Naive thymus-derived CD8-positive, alpha-beta T cell (primary cell): ENCODE measurements at regions not wholly inside any gene's neighbourhood (a gene's known extent, or its start where the extent isn't known, plus 50 kb on each side); places are given as distances from the start of the nearest gene placed in this dataset.
"Not testable (repeated sequence)": the region's sequence is repeated elsewhere in the genome, so short reads cannot be mapped to it uniquely, and the experiment has no call there.

Experiments
- ATAC-seq, 2 donors: fragments of 150-1000 bp; cut with Tn5 transposase in 1 of 2; sonication (Bioruptor Pico), chemical (Tn5 transposase) in 1 of 2; 1 replicate in 1 of 2; 2 replicates in 1 of 2; pipeline ENCODE4 v1.10.0; 2021; ENCODE audit warnings: mild to moderate bottlenecking in 2 of 2, moderate library complexity in 2 of 2
- POLR2A ChIA-PET: fragments of 350-600 bp; sonication (Branson Sonifier 250); formaldehyde crosslinking; loops from one replicate; lab custom pipeline; 2021; ENCODE audit warnings: antibody characterized with exemption; lab: Charles Lee
- DNase-seq, 10 donors: peaks; one replicate each; pipeline versions ENCODE4 v3.0.0 to v3.0.0-alpha.2; 2020 to 2022
- H3K27ac Mint-ChIP-seq, 10 donors: one replicate each; pipeline ENCODE4 v1.8.0; 2020 to 2022; ENCODE audit warnings: mild to moderate bottlenecking in 10 of 10, mixed read lengths in 10 of 10, moderate library complexity in 4 of 10, inconsistent platforms in 1 of 10
- H3K27me3 Mint-ChIP-seq, 5 donors: one replicate each; pipeline ENCODE4 v1.8.0; 2021 to 2022; ENCODE audit warnings: mixed read lengths in 5 of 5
- H3K36me3 Mint-ChIP-seq, 3 donors: one replicate each; pipeline ENCODE4 v1.8.0; 2020 to 2022; ENCODE audit warnings: mixed read lengths in 3 of 3, mild to moderate bottlenecking in 2 of 3, inconsistent platforms in 1 of 3
- H3K4me1 Mint-ChIP-seq, 4 donors: one replicate each; pipeline ENCODE4 v1.8.0; 2021 to 2022; ENCODE audit warnings: mixed read lengths in 4 of 4
- H3K4me3 Mint-ChIP-seq, 10 donors: one replicate each; pipeline ENCODE4 v1.8.0; 2020 to 2022; ENCODE audit warnings: mild to moderate bottlenecking in 10 of 10, mixed read lengths in 10 of 10, moderate library complexity in 6 of 10, inconsistent platforms in 1 of 10
- H3K9me3 Mint-ChIP-seq, 9 donors: one replicate each; pipeline ENCODE4 v1.8.0; 2020 to 2022; ENCODE audit warnings: mixed read lengths in 9 of 9, mild to moderate bottlenecking in 3 of 9, inconsistent platforms in 1 of 9, moderate library complexity in 1 of 9

DNA sequence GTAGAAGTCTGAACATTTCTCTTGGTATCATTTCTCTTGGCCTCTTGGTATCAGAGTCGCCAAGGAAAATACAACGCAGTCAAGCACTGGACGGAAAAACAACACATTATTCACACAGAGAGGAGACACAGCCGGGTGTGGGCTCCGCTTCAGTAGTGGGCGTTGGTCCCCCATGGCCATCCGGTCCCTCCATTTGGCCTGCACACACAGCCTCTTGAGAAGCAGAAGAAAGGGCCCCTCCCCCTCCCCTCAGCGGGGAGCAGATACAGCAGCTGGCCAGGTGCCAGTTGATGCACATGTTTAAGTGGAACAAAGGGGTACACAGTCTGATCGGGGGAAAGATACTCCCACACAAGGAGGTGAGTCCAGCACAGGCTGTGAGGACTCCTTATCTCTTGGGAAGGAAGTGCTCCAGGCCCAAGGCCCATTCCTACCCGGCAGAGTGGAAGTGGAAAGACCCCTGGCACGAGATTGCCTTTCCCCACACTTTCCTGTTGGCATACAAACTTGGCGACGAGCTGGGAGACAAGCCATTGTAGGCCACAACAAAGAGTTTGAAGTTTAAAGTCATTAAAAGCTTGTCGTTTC lies 311.3 kb downstream of the FAM72C start:
- Mint-ChIP-seq H3K36me3 (peaks cover 3 to 37% (median 6%) of the 10 kb centered on the region in 3 donors), H3K27me3 (peaks cover 35 to 100% (median 60%) of the 10 kb centered on the region in 5 donors)
- POLR2A ChIA-PET: no interaction called here

DNA sequence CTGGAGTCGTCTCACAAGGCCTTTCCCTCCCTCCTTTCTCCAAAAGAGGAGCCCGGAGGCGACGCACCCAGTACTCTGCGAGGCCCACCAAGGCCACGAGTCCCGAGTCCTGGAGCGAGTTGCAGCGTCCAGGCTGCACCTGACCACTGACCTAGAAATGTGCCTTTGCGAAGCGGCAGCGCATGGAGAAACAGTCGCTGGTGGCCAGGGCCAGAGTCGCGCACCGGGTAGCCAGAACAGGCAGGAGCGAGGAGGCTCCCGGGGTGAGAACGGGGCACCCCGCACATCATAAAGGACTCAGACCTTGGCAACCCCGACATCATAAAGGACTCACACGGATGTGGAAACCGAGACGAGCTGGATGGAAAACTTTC lies 318.4 kb downstream of the FAM72C start:
- no peak for ATAC-seq
- Mint-ChIP-seq H3K27me3 (peaks cover 44 to 100% (median 57%) of the 10 kb centered on the region in 5 donors), H3K4me3 (no peak overlapping the region)

More for the DNA sequence above, 311.3 kb downstream of the FAM72C start:
- Mint-ChIP-seq H3K27ac (peak overlapping the region in 1 of 10 donors; percentile 25), H3K4me1 (peaks cover 1 to 13% (median 9%) of the 10 kb centered on the region in 4 donors), H3K9me3 (peaks cover 0 to 43% (median 17%) of the 10 kb centered on the region in 9 donors), H3K4me3 (peak overlapping the region in 4 of 10 donors; percentile 2 to 60 (median 40))
- ATAC-seq (no peak), DNase-seq (no peak)

DNA sequence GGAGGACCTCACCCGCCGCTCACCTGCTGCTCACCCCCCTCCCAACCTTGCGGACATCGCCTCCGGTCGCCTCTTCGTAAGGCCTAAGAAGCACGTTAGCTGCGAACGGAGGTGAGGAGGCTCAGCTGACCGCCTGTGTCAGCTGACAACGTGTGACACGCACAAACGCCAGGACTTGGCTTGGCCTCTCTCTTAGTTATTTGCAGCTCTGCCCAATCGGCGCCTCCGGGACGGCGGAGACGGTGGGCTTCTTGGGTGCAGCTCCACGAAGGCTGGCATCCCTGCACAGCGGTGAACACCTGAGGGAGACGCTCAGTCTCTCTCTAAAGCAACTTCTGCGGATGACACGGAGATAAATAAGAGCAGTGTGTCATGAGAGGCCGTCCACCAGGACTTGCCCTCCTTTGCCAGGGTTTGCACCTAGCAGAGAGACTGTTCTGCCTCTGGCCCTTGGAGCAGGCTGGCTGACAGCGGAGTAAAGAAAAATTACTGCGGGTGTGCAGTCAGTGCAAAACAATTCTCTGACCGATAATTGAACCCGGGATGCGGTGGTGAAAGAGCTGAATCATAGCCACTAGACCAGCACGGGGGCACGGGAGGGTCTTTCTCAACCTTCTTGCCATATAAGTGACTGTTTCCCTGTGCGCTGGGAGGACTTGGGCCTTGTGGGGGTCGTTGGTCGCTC lies 318.9 kb downstream of the FAM72C start:
- Mint-ChIP-seq H3K27ac (no peak overlapping the region), H3K36me3 (peaks cover 7 to 22% (median 8%) of the 10 kb centered on the region in 3 donors), H3K9me3 (peaks cover 0 to 45% (median 17%) of the 10 kb centered on the region in 9 donors), H3K4me1 (peaks cover 0 to 6% (median 1%) of the 10 kb centered on the region in 4 donors), H3K27me3 (peaks cover 44 to 100% (median 58%) of the 10 kb centered on the region in 5 donors), H3K4me3 (no peak overlapping the region)
- POLR2A ChIA-PET: no interaction called here
- ATAC-seq: no peak
- no peak for DNase-seq

More for the DNA sequence above, 318.4 kb downstream of the FAM72C start:
- POLR2A ChIA-PET: no interaction called here
- Mint-ChIP-seq H3K27ac (no peak overlapping the region), H3K9me3 (peaks cover 0 to 46% (median 17%) of the 10 kb centered on the region in 9 donors), H3K36me3 (peaks cover 7 to 26% (median 8%) of the 10 kb centered on the region in 3 donors), H3K4me1 (peaks cover 0 to 6% (median 1%) of the 10 kb centered on the region in 4 donors)
- no peak for DNase-seq

DNA sequence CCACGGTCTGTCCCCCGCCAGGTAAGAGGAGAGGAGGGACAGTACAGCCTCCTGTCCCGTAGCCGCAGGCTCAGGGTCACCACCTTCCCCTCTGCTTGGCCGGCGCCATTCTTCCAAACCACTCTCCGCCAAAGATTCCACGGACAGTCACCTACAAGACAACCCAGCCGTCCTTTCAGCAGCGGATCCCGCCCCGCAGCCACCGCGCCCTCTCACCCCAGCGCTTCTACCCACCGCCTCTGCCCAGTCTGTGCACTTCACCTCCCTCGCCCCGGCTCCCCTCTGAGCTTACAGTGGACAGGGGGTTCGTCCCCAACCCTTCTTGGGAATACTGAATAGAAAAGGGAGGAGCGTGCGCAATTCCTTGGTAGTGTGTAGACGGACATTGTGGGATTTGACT lies 319.6 kb downstream of the FAM72C start:
- peaks cover 0 to 6% (median 1%) of the 10 kb centered on the region in 4 donors for H3K4me1 Mint-ChIP-seq
- H3K36me3 Mint-ChIP-seq: peaks cover 7 to 22% (median 8%) of the 10 kb centered on the region in 3 donors
- H3K27ac Mint-ChIP-seq: no peak overlapping the region
- POLR2A ChIA-PET: no interaction called here
- H3K27me3 Mint-ChIP-seq: peaks cover 44 to 95% (median 62%) of the 10 kb centered on the region in 5 donors
- DNase-seq (no peak), ATAC-seq (no peak)
- H3K9me3 Mint-ChIP-seq: peaks cover 0 to 47% (median 18%) of the 10 kb centered on the region in 9 donors
- no peak overlapping the region for H3K4me3 Mint-ChIP-seq

DNA sequence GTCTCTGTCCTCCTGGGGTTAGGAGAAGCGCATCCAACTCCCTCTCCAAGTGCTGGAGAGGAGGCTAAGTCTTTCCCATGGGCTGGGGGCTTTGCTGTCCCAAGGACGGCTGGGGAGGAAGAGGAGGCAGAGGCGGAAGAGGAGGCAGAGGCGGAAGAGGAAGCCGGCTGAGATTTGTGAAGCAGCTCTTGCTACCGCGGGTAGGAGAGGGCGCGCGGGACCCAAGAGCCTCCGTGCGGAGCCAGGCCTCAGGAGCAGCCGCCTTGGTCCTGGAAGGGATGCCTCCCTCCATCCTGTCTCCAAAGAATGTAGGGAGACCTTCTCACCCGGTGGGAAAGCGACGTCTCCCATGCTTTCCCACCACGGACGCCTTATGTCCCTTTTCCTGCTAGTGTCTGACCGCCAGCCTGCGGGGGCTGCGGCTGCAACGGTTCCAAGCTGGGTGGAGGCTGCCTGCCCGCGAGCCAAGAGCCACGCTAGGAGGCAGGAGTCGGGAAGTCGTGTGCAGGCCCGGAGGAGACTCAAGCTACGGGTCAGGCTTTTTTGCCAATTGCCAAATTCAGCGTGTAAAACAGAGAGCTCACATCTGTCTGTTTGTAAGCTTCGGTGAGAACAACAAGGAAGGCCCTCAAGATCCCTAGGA lies 320.3 kb downstream of the FAM72C start:
- no peak for ATAC-seq
- Mint-ChIP-seq H3K4me1 (peaks cover 0 to 6% (median 1%) of the 10 kb centered on the region in 4 donors), H3K27ac (no peak overlapping the region), H3K4me3 (no peak overlapping the region), H3K9me3 (peaks cover 0 to 52% (median 19%) of the 10 kb centered on the region in 9 donors), H3K36me3 (peaks cover 5 to 25% (median 8%) of the 10 kb centered on the region in 3 donors), H3K27me3 (peaks cover 48 to 90% (median 62%) of the 10 kb centered on the region in 5 donors)
- no peak for DNase-seq
- POLR2A ChIA-PET: no interaction called here

DNA sequence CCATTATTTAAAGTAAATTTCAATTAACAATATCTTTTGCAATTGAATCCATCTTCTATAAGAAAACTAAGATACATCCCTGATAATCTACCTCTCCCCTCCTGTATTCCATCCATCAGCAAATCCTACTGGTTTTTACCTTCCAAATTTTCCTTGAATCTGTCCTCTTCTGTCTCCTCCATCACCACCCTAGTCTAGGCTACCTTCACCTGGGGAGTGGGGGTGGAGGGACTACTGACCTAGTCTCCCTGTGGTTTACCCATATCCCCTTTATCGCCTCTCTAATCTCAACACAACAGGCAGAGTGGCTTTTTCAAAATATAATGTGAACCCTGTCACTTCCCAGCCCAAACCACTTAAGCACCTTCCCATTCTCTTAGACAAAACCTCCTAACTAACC lies 327.8 kb downstream of the FAM72C start:
- Mint-ChIP-seq H3K27me3 (peaks cover 21 to 69% (median 41%) of the 10 kb centered on the region in 5 donors), H3K27ac (peak overlapping the region in 1 of 10 donors; percentile 76), H3K4me3 (peak overlapping the region in 1 of 10 donors; percentile 21), H3K36me3 (peaks cover 0 to 11% (median 6%) of the 10 kb centered on the region in 3 donors), H3K9me3 (peaks cover 0 to 29% (median 10%) of the 10 kb centered on the region in 9 donors)
- POLR2A ChIA-PET, H3K4me1 Mint-ChIP-seq, ATAC-seq: not testable (repeated sequence)
- DNase-seq: peak in 1 of 10 donors; percentile 0

DNA sequence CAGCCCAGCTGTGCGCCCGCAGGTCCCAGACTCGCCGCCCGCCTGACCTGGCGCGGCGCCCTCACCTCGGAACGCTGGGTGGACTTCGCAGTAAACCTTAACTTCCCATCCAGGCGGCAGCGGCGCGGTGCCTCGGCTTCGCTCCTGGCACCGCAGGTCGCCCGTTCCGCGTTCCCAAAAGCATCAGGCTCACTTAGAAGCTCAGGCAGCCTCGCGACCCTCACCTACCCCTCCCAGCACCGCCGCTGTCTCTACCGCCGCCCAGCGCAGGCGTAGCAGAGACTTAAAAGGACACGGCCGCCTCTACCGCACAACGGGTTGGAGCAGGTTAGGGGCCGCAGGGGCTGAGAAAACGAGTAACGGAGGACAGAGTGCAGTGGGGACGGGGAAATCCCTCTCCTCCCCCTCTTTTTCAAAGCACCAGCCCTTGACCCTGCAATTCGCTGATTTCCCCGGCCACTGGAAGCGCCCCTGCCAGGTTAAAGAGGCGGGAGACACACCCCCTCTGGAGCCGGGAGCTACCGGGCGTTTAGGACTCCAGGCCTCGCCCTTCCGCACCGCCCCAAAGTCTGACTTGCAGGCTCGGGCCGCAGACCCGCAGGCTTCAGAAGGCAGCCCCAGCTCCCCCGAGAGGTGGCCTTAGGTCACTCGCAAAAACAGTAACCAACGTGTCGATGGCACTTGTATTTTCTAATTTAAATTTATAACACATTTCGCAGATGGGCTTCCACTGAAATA lies 328.5 kb downstream of the FAM72C start:
- Mint-ChIP-seq H3K27ac (no peak overlapping the region), H3K27me3 (peaks cover 17 to 63% (median 35%) of the 10 kb centered on the region in 5 donors)

DNA sequence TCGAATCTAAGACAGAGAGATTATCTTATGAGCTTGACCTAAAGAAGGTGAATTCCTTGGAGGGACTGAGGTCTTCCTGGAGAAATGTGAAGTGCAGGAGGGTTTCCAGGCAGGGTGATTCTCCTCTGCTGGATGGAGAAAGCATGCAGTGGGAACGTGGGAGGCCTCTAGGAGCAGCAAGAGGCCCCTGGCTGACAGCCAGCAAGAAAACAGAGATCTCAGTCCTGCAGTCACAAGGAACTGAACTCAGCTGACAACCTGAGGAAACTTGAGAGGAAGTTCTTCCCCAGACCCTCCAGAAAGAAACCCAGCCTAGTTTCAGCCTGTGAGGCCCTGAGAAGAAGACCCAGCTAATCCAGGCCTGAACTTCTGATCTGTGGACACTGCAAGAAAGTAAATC lies 345.9 kb downstream of the FAM72C start:
- Mint-ChIP-seq H3K27ac (no peak overlapping the region), H3K4me1 (no peaks in the 10 kb centered on the region), H3K4me3 (no peak overlapping the region), H3K36me3 (no peaks in the 10 kb centered on the region), H3K9me3 (no peaks in the 10 kb centered on the region), H3K27me3 (peaks cover 12 to 58% (median 22%) of the 10 kb centered on the region in 5 donors)
- POLR2A ChIA-PET: no interaction called here
- DNase-seq (no peak), ATAC-seq (no peak)

More for the DNA sequence above, 328.5 kb downstream of the FAM72C start:
- POLR2A ChIA-PET: no interaction called here
- DNase-seq (no peak), ATAC-seq (no peak)
- no peak overlapping the region for H3K4me3 Mint-ChIP-seq
- peaks cover 0 to 23% (median 9%) of the 10 kb centered on the region in 9 donors for H3K9me3 Mint-ChIP-seq
- H3K4me1 Mint-ChIP-seq: peaks cover 0 to 3% (median 0%) of the 10 kb centered on the region in 4 donors
- peaks cover 0 to 11% (median 6%) of the 10 kb centered on the region in 3 donors for H3K36me3 Mint-ChIP-seq

DNA sequence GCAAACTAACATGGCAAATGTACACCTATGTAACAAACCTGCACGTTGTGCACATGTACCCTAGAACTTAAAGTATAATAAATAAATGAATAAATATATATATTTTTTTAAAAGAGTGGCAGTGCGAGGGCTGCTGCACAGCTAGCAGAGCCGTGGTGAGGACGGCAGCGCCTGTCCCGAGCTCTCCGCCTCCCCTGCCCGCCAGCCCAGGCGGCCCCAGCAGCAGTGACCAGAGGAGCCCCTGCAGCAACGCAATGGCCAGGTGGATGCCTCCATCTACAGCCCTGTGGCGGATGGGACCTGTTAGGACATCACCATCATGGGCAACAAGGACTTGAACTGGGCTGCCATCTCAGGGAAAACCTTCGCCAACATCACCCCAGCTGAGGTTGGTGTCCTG lies 351.9 kb downstream of the FAM72C start:
- Mint-ChIP-seq H3K9me3 (peaks cover 0 to 2% (median 0%) of the 10 kb centered on the region in 9 donors), H3K27me3 (peaks cover 0 to 41% (median 10%) of the 10 kb centered on the region in 5 donors), H3K27ac (no peak overlapping the region), H3K4me3 (no peak overlapping the region), H3K36me3 (no peaks in the 10 kb centered on the region), H3K4me1 (no peaks in the 10 kb centered on the region)
- POLR2A ChIA-PET: no interaction called here
- DNase-seq (no peak), ATAC-seq (no peak)

DNA sequence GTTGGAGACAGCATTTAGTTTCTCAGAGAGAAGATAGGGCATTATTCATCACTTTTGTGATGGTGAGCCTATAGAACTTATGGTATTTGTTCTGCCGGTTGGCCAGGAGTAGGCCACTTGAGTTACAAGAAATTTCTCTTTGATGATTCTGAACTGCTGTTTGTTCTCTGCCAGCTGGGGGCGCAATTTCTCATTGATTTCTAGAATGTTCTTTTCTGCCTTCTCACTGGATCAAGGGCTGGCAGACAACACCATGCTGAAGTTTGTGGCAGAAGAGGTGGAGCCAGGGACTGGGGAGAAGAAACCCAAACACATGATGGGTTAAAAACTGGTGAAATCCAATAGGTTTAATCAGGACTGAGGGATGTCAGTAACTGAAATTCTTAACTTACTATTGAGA lies 360.6 kb downstream of the FAM72C start:
- Mint-ChIP-seq H3K36me3 (no peaks in the 10 kb centered on the region), H3K4me3 (no peak overlapping the region), H3K4me1 (no peaks in the 10 kb centered on the region), H3K27ac (no peak overlapping the region), H3K27me3 (peaks cover 0 to 6% (median 2%) of the 10 kb centered on the region in 5 donors), H3K9me3 (peaks cover 0 to 3% (median 0%) of the 10 kb centered on the region in 9 donors)
- DNase-seq (no peak), ATAC-seq (no peak)
- POLR2A ChIA-PET: no interaction called here

DNA sequence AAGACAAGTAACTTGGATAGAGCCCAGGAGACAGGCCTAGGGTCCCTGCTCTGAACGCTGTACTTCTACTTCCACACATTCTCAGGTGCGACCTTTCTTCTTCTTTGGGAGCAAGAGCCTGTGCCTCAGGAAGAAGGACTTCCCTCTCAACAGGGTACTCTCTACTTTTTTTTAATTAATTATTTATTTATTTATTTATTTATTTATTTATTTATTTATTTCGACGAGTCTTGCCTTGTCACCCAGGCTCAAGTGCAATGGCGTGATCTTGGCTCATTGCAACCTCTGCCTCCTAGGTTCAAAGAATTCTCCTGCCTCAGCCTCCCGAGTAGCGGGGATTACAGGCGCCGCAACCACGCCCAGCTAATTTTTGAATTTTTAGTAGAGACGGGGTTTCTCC lies 361.6 kb downstream of the FAM72C start:
- H3K9me3 Mint-ChIP-seq: peaks cover 0 to 2% (median 0%) of the 10 kb centered on the region in 9 donors
- no peak overlapping the region for H3K4me3 Mint-ChIP-seq
- DNase-seq: no peak
- H3K27me3 Mint-ChIP-seq: peaks cover 0 to 6% (median 2%) of the 10 kb centered on the region in 5 donors
- no peak overlapping the region for H3K27ac Mint-ChIP-seq
- POLR2A ChIA-PET: no interaction called here
- ATAC-seq: no peak
- no peaks in the 10 kb centered on the region for H3K36me3 Mint-ChIP-seq
- no peaks in the 10 kb centered on the region for H3K4me1 Mint-ChIP-seq

DNA sequence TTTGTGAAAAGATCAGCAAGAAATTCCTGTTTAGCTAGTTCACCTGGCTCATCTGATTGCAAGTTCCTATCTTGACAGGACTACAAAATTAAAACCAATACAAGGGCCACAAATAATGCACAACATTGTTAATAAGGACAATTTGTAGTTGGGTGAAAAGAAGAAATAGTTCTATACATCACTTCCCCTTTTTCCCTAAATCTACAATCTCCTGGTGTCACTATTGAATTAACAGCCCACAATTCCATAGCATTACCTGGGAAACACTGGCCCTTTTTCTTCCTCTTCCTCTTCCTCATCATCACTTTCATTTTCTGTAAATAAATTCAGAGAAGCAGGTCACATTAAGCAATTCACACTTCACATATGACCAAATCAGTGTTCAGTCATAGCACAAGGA lies 366.9 kb downstream of the FAM72C start:
- peaks cover 0 to 8% (median 0%) of the 10 kb centered on the region in 9 donors for H3K9me3 Mint-ChIP-seq
- no peak overlapping the region for H3K27ac Mint-ChIP-seq
- peaks cover 3 to 10% (median 6%) of the 10 kb centered on the region in 5 donors for H3K27me3 Mint-ChIP-seq

More for the DNA sequence above, 366.9 kb downstream of the FAM72C start:
- Mint-ChIP-seq H3K36me3 (no peaks in the 10 kb centered on the region), H3K4me1 (no peaks in the 10 kb centered on the region), H3K4me3 (no peak overlapping the region)
- ATAC-seq: no peak
- POLR2A ChIA-PET: no interaction called here
- no peak for DNase-seq
